DND-41 (cell line): ENCODE measurements at regions not wholly inside any gene's neighbourhood (a gene's known extent, or its start where the extent isn't known, plus 50 kb on each side); places are given as distances from the start of the nearest gene placed in this dataset.

Experiments used
- ATAC-seq: fragments of 200-7000 bp; cut with Tn5 transposase; 3 replicates; pipeline ENCODE4 v1.9.1; 2021; ENCODE audit warnings: low read depth; ENCODE audit not compliant: insufficient read depth
- DNase-seq: peaks from one replicate; pipeline ENCODE4 v3.0.0-alpha.2; 2020
- H2AFZ ChIP-seq: 2 replicates; pipeline ENCODE4 v1.6.0; 2012; ENCODE audit warnings: low read depth, low read length
- H3K27ac ChIP-seq: 2 replicates; pipeline ENCODE4 v1.5.1; 2012; ENCODE audit warnings: low read length, inconsistent platforms
- H3K27me3 ChIP-seq: fragments of 200-600 bp; sonication (generic); 2 replicates; pipeline ENCODE4 v1.6.0; 2012; ENCODE audit warnings: low read length, mild to moderate bottlenecking, inconsistent platforms; ENCODE audit not compliant: insufficient read depth, poor library complexity
- H3K36me3 ChIP-seq: 2 replicates; pipeline ENCODE4 v1.5.1; 2012; ENCODE audit warnings: low read length, inconsistent platforms; ENCODE audit not compliant: insufficient read depth
- H3K4me1 ChIP-seq: 2 replicates; pipeline ENCODE4 v1.5.1; 2012; ENCODE audit warnings: mild to moderate bottlenecking, low read length; ENCODE audit not compliant: insufficient read depth
- H3K4me2 ChIP-seq: 2 replicates; pipeline ENCODE4 v1.6.0; 2012; ENCODE audit warnings: mild to moderate bottlenecking, moderate library complexity, low read length, inconsistent platforms; ENCODE audit not compliant: insufficient read depth
- H3K4me3 ChIP-seq, 2 experiments: fragments of 200-600 bp in 1 of 2; shearing (Covaris generic) in 1 of 2; 2 replicates each; pipeline ENCODE4 v1.5.1; 2012 to 2016; ENCODE audit warnings: inconsistent platforms in 2 of 2, low read length in 2 of 2, mild to moderate bottlenecking in 2 of 2, low read depth in 1 of 2, moderate library complexity in 1 of 2
- H3K79me2 ChIP-seq: 2 replicates; pipeline ENCODE4 v1.6.0; 2012; ENCODE audit warnings: low read length, inconsistent platforms; ENCODE audit not compliant: insufficient read depth
- H3K9ac ChIP-seq: 2 replicates; pipeline ENCODE4 v1.6.0; 2012; ENCODE audit warnings: low read depth, mild to moderate bottlenecking, inconsistent platforms, low read length, moderate library complexity
- H3K9me3 ChIP-seq: 2 replicates; pipeline ENCODE4 v1.5.1; 2012; ENCODE audit warnings: low read length, moderate library complexity, mild to moderate bottlenecking, inconsistent platforms; ENCODE audit not compliant: insufficient read depth, severe bottlenecking
- H4K20me1 ChIP-seq: 2 replicates; pipeline ENCODE4 v1.6.0; 2012; ENCODE audit warnings: low read length; ENCODE audit not compliant: insufficient read depth
- CTCF ChIP-seq: IDR thresholded peaks from 2 replicates; pipeline ENCODE4 v1.5.1; 2012; ENCODE audit warnings: borderline replicate concordance, low read length, moderate library complexity, mild to moderate bottlenecking; ENCODE audit not compliant: poor library complexity, severe bottlenecking; ENCODE audit errors: extremely low read depth
- EZH2 ChIP-seq: IDR thresholded peaks from 3 replicates; pipeline ENCODE4 v1.6.1; 2012; ENCODE audit warnings: borderline replicate concordance, low read depth, mild to moderate bottlenecking, moderate library complexity, low read length, inconsistent platforms; ENCODE audit not compliant: severe bottlenecking

GRCh38 chr2:203797276-203797675 lies 70.3 kb upstream of the CTLA4 start:
- no peaks in the 10 kb centered on the region for H3K9me3 ChIP-seq
- no peak overlapping the region for H2AFZ ChIP-seq
- no peaks in the 10 kb centered on the region for H3K79me2 ChIP-seq
- H3K4me3 ChIP-seq = no peak overlapping the region
- no peaks in the 10 kb centered on the region for H4K20me1 ChIP-seq
- no peak for TF ChIP-seq EZH2
- TF ChIP-seq CTCF = no peak
- H3K4me2 ChIP-seq = no peak overlapping the region
- no peaks in the 10 kb centered on the region for H3K36me3 ChIP-seq
- H3K4me1 ChIP-seq = 0 out of 2 replicates have a peak, but pooled peaks cover under 1% of the 10 kb centered on the region
- H3K9ac ChIP-seq = no peak overlapping the region
- H3K27ac ChIP-seq = no peak overlapping the region
- no peaks in the 10 kb centered on the region for H3K27me3 ChIP-seq
- DNase-seq = no peak
- no peak for ATAC-seq

- no peak for ATAC-seq
- H2AFZ ChIP-seq = no peak overlapping the region
- H3K4me2 ChIP-seq = no peak overlapping the region
Observed at GRCh38 chr2:203797712-203798111, 69.9 kb upstream of the CTLA4 start.

GRCh38 chr2:203798296-203799087 lies 69.1 kb upstream of the CTLA4 start:
- Histone ChIP-seq H3K36me3 (no peaks in the 10 kb centered on the region), H3K4me3 (no peak overlapping the region), H3K27ac (no peak overlapping the region), H3K9ac (no peak overlapping the region), H3K4me2 (no peak overlapping the region), H3K79me2 (no peaks in the 10 kb centered on the region), H3K4me1 (peaks cover 11% of the 10 kb centered on the region), H3K9me3 (no peaks in the 10 kb centered on the region), H2AFZ (no peak overlapping the region), H4K20me1 (no peaks in the 10 kb centered on the region), H3K27me3 (no peaks in the 10 kb centered on the region)
- ATAC-seq (no peak), DNase-seq (no peak)
- no peak for TF ChIP-seq CTCF
- TF ChIP-seq EZH2 = no peak

More at GRCh38 chr2:203797712-203798111, 69.9 kb upstream of the CTLA4 start:
- H3K4me1 ChIP-seq = peaks cover 5% of the 10 kb centered on the region; the same call in 1 of the 2 replicates
- DNase-seq = no peak
- no peaks in the 10 kb centered on the region for H4K20me1 ChIP-seq
- H3K79me2 ChIP-seq = no peaks in the 10 kb centered on the region
- no peak overlapping the region for H3K4me3 ChIP-seq
- TF ChIP-seq CTCF (no peak), EZH2 (no peak)
- H3K9me3 ChIP-seq = no peaks in the 10 kb centered on the region
- no peak overlapping the region for H3K27ac ChIP-seq
- H3K36me3 ChIP-seq = no peaks in the 10 kb centered on the region
- H3K27me3 ChIP-seq = no peaks in the 10 kb centered on the region
- no peak overlapping the region for H3K9ac ChIP-seq
